GM23338 (cell line): ENCODE measurements at regions not wholly inside any gene's neighbourhood (a gene's known extent, or its start where the extent isn't known, plus 50 kb on each side); places are given as distances from the start of the nearest gene placed in this dataset.

Source experiments
- CREB1 ChIP-seq: fragments of 250-450 bp; sonication (Bioruptor Pico); IDR thresholded peaks from 2 replicates; pipeline ENCODE4 v1.5.0; 2020; ENCODE audit warnings: low read depth, mild to moderate bottlenecking, moderate library complexity
- EZH2 ChIP-seq: fragments of 200-600 bp; sonication (generic); IDR thresholded peaks from one replicate; pipeline ENCODE4 v1.8.0; 2017; ENCODE audit warnings: antibody characterized with exemption, mild to moderate bottlenecking, low read depth; ENCODE audit not compliant: unreplicated experiment
- EZH2phosphoT487 ChIP-seq: fragments of 200-600 bp; sonication (generic); IDR thresholded peaks from one replicate; pipeline ENCODE4 v1.8.1; 2018; ENCODE audit warnings: antibody characterized with exemption; ENCODE audit not compliant: unreplicated experiment
- NANOG ChIP-seq: IDR thresholded peaks from 2 replicates; pipeline ENCODE4 v1.6.1; 2016; ENCODE audit warnings: antibody characterized with exemption, borderline replicate concordance
- POLR2AphosphoS5 ChIP-seq: IDR thresholded peaks from 2 replicates; pipeline ENCODE4 v1.6.1; 2016; ENCODE audit warnings: antibody characterized with exemption, low read depth
- REST ChIP-seq: IDR thresholded peaks from one replicate; pipeline ENCODE4 v1.6.1; 2018; ENCODE audit warnings: antibody characterized with exemption; ENCODE audit not compliant: unreplicated experiment
- TF ChIP-seq, protein P1 (sequence below), 2 experiments: fragments of 200-600 bp in 1 of 2; sonication (generic) in 1 of 2; conservative IDR thresholded peaks; 2 replicates each; pipeline versions ENCODE4 v1.5.1 to v1.6.1; 2016 to 2017; ENCODE audit warnings: antibody characterized with exemption in 2 of 2, low read depth in 2 of 2, mild to moderate bottlenecking in 2 of 2, moderate library complexity in 1 of 2

GRCh38 chr3:80606073-80606472 is 838.3 kb upstream of the ROBO1 start:
- TF ChIP-seq, protein P1, sequence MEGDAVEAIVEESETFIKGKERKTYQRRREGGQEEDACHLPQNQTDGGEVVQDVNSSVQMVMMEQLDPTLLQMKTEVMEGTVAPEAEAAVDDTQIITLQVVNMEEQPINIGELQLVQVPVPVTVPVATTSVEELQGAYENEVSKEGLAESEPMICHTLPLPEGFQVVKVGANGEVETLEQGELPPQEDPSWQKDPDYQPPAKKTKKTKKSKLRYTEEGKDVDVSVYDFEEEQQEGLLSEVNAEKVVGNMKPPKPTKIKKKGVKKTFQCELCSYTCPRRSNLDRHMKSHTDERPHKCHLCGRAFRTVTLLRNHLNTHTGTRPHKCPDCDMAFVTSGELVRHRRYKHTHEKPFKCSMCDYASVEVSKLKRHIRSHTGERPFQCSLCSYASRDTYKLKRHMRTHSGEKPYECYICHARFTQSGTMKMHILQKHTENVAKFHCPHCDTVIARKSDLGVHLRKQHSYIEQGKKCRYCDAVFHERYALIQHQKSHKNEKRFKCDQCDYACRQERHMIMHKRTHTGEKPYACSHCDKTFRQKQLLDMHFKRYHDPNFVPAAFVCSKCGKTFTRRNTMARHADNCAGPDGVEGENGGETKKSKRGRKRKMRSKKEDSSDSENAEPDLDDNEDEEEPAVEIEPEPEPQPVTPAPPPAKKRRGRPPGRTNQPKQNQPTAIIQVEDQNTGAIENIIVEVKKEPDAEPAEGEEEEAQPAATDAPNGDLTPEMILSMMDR (conservative IDR thresholded peaks at IDR 0.05; ENCODE audit: low read depth in 2 of 2), result peak; percentile 50 to 51
- TF ChIP-seq EZH2phosphoT487 (no peak), EZH2 (no peak), CREB1 (CRISPR knock-in tag) (no peak), NANOG (no peak), POLR2AphosphoS5 (no peak), REST (no peak)
